Activated CD8-positive, alpha-beta memory T cell treated with anti-CD3 and anti-CD28 coated beads, Interleukin-2, amount 50 U/mL, for 1 hour (primary cell): ENCODE measurements at regions not wholly inside any gene's neighbourhood (a gene's known extent, or its start where the extent isn't known, plus 50 kb on each side); places are given as distances from the start of the nearest gene placed in this dataset.

Source experiments
- DNase-seq: peaks from one replicate; pipeline ENCODE4 v3.0.0-alpha.2; 2020; ENCODE audit errors: extremely low read depth

GRCh38 chr22:22076361-22076760 is 93.8 kb upstream of the TOP3B start:
- no peak for DNase-seq

- no peak for DNase-seq
Observed at GRCh38 chr22:22075382-22076163, 93.0 kb upstream of the TOP3B start.

- no peak for DNase-seq
Observed at GRCh38 chr22:22074634-22075381, 92.2 kb upstream of the TOP3B start.

GRCh38 chr22:22073769-22074561 is 91.4 kb upstream of the TOP3B start:
- no peak for DNase-seq

DNA sequence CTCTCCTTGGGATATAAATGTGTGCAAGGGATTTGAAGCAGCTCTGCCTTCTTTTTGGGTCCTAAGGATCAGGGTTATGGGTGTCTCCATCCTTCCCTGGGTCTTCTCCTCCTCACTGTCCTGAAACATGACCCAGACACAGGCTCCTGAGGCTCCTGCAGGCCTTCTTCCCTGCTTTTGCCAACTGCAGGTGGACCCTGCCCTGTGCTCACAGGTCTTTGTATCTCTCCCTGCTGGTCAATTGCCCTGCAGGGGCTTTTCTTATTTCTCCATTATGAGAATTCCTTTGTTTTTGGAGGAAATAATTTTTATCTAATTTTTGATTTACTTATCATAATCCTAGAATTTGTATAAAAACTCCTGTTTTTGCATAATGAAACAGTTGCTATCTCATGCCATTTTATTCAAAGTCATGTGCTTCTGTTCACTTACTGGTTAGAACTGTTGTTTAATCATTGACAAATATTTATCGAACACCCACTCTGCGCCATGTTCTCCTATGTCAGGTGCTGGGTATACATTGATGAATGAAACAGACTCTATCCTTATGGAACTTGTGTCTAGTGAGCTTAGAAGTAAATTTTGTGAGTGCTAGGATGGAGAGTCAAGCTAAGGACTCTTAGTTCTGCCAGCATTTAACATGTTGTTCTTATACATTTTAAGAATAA is 89.7 kb upstream of the TOP3B start:
- no peak for DNase-seq

DNA sequence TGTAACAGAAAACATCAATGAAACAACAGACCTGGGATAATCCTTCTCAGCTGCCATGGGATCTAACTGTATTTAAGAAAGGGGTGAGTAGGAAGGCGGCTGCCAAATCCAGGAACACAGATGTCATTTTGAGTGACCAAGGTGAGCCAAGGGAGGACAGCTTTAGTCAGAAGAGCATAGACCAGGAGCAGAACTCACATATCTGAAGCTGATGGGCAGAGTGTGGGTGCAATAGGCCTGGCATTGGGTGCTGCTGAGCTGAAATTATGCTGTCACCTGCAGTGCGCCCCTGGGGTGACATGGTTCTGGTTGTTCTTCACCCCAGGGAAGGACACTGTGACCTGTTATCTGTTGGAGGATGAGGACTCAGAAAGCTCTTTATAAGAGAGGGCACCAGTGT is 88.9 kb upstream of the TOP3B start:
- DNase-seq: no peak

DNA sequence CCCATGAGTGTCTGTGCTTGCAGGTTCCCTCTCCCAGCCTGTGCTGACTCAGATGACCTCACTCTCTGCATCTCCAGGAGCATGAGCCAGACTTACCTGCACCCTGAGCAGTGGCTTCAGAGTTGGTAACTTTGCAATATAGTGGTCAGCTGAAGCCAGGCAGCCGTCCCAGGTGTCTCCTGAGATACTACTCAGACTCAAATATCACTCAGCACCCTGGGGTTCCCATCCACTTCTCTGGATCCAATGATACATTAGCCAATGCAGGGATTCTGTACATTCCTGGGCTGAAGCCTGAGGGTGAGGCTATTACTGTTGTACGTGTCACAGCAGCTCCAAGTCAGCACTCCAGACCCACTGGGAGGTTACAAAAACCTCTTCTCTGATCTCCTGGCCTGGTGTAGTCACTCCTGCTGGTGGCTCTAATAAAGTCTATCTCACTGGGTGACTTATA is 87.8 kb upstream of the TOP3B start:
- no peak for DNase-seq

GRCh38 chr22:22069450-22070370 is 87.1 kb upstream of the TOP3B start:
- DNase-seq: no peak

DNA sequence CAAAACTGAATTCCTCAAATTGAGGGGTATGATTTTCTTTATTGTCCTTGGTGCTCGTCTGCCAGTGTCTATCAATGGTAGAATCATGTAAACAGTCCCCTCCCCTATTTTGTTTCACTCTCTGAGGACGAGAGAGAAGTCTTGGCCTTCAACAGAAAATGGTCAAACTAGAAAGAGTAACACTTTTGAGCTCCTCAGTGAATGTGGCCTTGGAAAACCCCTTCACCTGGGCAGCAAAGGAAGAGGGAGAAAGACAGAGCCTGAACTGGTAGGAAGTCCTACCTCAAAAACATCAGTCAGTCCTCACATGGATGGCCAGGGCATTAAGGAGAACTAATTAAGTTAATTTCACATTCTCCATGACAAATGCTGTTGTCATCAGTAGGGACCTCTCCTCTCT is 86.1 kb upstream of the TOP3B start:
- no peak for DNase-seq

- no peak for DNase-seq
Observed at GRCh38 chr22:22068025-22068424, 85.4 kb upstream of the TOP3B start.

GRCh38 chr22:22067192-22067591 is 84.6 kb upstream of the TOP3B start:
- DNase-seq: no peak

GRCh38 chr22:22064580-22064979 is 82.0 kb upstream of the TOP3B start:
- DNase-seq: no peak

GRCh38 chr22:22062306-22062793 is 79.8 kb upstream of the TOP3B start:
- no peak for DNase-seq

- no peak for DNase-seq
Observed at GRCh38 chr22:22061085-22062077, 78.8 kb upstream of the TOP3B start.

DNA sequence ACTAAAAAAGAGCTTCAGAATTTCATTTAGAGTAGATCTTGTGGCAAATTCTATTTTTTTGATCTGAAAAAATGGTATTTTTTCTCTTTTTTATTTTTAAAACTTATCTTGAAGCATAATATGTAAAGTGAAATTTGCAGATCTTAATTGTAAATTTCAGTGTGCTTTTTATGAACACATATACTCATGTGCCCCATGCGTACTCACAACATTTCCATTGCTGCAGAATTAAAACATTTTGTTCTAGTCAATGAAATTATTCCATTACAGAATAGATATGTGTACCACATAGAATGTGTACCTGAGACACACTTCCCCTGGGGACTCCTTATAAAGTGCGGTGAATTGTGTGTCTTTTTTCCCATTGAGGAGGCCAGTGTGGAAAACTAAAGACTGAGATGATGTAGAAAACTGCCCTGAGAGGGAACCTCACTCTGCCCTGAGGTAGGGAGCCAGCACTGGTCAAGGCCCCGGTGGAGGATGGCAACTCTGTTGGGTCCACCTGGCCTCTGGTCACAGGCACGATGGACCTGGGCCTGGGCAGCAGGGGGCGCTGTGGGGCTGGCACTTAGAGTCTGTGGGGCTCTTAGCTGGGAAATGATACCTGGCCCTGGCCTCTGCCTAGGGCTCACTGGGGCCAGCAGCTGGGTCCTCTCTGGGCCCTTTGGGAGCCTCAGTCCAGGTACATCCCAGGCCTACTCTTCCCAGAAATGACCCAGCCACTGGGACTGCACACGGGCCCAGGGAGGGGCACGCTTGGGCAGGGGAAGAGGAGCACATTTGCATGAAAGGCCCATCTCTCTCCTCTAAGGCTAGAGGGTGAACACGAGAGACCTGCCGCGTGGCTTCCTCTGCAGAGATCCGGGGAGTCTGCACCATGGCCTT is 77.9 kb upstream of the TOP3B start:
- no peak for DNase-seq

DNA sequence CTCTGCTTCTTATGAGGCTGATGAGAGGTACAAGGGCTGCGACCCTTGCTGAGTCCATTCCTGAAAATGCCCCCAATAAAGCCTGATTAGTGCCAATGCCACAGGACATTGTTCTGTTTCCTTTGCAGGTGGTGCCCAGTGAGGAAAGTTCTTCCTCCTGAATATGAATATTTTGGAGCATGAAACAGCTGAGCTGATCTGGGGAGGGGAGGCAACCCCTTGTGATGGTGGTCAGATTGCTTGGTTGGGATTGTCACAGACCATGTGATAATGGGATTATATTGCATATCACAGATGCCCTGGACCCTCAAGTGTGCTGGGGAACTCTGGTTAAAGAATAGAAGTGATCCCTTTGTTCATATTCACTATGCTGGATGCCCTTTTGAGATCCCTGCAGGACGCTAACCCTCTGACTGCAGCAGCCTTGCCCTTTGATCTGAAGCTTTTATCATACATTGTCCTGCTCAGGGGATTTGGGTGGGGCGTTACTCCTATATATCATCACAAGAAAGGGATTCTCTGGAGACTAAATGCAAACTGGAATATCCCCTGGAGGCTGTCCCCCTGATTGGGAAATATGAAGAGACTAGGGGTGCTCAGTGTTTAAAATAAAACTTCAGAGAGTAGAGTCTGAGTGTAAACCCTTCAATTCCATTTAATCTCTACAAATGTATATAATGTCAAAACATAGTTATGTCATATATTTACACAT is 76.9 kb upstream of the TOP3B start:
- no peak for DNase-seq

- no peak for DNase-seq
Observed at GRCh38 chr22:22058633-22059290, 76.2 kb upstream of the TOP3B start.
